GM06990 (cell line): ENCODE measurements at regions not wholly inside any gene's neighbourhood (a gene's known extent, or its start where the extent isn't known, plus 50 kb on each side); places are given as distances from the start of the nearest gene placed in this dataset.

Source experiments
- DNase-seq: peaks from one replicate; pipeline ENCODE4 v3.0.0-alpha.2; 2011; ENCODE audit not compliant: insufficient read length; ENCODE audit errors: extremely low read depth
- H3K27me3 ChIP-seq: replicated peaks from 2 replicates; pipeline ENCODE4 v1.6.0; 2011; ENCODE audit warnings: low read length; ENCODE audit not compliant: control insufficient read depth, insufficient read depth
- H3K36me3 ChIP-seq: 2 replicates; pipeline ENCODE4 v1.5.1; 2011; ENCODE audit warnings: low read length; ENCODE audit not compliant: control insufficient read depth, insufficient read depth
- H3K4me3 ChIP-seq: replicated peaks from 2 replicates; pipeline ENCODE4 v1.5.1; 2011; ENCODE audit warnings: low read depth, mild to moderate bottlenecking, control low read depth, low read length
- TF ChIP-seq, protein P1 (sequence below): IDR thresholded peaks from 2 replicates; pipeline ENCODE4 v1.5.1; 2011; ENCODE audit warnings: low read length, control low read depth, mild to moderate bottlenecking, inconsistent platforms; ENCODE audit not compliant: insufficient read depth, poor library complexity, severe bottlenecking

DNA sequence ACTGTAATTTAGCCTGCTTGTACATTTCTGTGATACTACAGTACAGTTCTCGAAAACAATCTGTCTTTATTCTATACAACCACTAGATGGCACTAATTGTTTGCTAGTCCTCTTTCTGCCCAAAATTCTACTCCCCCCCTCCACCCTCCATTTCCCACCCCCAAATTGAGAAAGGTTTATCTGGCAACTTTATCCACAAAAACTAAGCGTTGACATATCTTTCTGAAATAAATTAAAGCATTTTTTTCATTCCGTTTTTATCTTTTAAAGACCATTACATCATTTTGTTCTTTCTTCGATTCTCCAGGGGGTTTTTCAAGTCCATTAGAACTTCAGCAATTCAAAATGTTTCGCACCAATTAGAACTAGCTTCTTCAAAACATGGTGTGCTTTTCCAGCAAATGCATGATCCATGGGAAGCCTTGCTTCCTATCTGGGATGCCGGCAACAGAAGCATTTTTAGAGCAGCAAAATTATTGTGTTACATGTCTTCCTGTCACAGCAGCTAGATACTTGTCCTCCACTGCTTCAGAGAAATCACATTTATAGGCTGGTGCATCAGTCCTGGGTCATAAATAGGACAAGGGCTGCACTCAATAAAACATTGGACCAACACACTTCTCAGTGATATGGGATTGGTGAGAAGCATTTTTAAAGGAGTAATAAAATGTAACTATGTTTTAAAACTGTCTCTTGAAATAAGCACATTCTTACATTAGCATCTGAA is 241.3 kb downstream of the PAX3 start:
- H3K4me3 ChIP-seq = no peak overlapping the region
- no peaks in the 10 kb centered on the region for H3K36me3 ChIP-seq
- no peaks in the 10 kb centered on the region; the same call in 1 of the 2 replicates for H3K27me3 ChIP-seq
- TF ChIP-seq, protein P1, sequence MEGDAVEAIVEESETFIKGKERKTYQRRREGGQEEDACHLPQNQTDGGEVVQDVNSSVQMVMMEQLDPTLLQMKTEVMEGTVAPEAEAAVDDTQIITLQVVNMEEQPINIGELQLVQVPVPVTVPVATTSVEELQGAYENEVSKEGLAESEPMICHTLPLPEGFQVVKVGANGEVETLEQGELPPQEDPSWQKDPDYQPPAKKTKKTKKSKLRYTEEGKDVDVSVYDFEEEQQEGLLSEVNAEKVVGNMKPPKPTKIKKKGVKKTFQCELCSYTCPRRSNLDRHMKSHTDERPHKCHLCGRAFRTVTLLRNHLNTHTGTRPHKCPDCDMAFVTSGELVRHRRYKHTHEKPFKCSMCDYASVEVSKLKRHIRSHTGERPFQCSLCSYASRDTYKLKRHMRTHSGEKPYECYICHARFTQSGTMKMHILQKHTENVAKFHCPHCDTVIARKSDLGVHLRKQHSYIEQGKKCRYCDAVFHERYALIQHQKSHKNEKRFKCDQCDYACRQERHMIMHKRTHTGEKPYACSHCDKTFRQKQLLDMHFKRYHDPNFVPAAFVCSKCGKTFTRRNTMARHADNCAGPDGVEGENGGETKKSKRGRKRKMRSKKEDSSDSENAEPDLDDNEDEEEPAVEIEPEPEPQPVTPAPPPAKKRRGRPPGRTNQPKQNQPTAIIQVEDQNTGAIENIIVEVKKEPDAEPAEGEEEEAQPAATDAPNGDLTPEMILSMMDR = peak; percentile 54
- no peak for DNase-seq

DNA sequence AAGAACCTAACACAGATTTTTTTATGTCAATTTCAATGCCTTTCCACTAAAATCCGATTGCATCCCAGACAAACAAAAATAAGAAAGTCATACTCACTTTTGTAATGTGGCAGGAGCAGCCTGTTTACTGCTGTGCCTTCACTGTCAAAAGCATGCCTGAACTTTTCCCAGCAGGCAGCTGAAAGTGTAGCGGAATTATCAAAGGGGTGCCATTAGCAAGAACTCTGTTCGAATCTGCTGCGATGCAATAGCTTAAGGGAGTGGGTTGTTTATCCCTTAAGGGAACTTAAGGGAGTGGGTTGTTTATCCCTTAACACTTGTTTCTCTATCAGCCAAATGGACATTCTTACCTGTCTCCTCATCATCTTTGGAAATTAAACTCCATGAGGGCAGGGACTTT is 243.5 kb downstream of the PAX3 start:
- no peaks in the 10 kb centered on the region; the same call in none of the 2 replicates for H3K27me3 ChIP-seq
- H3K4me3 ChIP-seq = no peak overlapping the region
- no peaks in the 10 kb centered on the region for H3K36me3 ChIP-seq
- DNase-seq = no peak
- TF ChIP-seq, protein P1 = no peak

DNA sequence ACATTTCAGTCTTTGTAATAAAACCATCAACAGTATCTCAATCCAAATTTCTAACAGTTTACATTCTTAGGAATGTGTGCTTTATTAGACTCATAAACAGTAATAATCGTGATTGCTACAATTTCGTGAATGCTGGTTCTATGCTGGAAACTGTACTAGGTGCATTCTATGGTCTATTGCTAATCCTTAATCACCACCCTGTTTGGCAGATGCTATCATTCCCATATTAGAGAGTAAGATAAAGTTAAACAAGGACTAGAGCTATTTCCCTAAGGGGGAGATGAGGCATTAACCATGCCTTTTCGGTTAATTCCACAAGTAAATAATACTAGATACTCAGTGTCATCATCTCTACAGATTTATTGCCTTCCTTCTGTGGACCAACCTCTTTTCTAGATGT is 244.0 kb downstream of the PAX3 start:
- no peak for DNase-seq
- Histone ChIP-seq H3K36me3 (no peaks in the 10 kb centered on the region), H3K4me3 (no peak overlapping the region), H3K27me3 (no peaks in the 10 kb centered on the region; the same call in none of the 2 replicates)
- TF ChIP-seq, protein P1 = no peak

DNA sequence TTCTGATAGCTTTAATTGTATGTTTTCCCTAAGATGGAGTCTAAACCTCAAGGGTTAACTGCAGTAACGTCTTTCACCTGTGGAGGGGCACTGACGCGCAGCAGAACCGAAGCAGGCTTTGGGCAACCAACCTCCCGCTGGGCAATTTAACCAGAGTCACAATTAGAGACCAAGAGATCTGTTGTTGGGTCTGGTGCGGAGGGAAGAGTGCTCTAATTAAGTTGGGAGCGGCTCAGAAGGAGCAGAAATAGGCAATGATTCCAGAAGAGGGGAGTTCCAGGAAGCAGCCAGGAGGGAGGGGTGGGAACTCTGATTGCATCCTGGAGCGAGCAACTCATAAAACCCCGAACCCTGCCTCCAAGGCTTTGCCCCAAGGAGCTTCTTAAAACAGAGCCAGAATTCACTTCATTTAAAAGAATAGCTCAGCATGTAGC is 245.8 kb downstream of the PAX3 start:
- Histone ChIP-seq H3K4me3 (no peak overlapping the region), H3K36me3 (no peaks in the 10 kb centered on the region), H3K27me3 (no peaks in the 10 kb centered on the region; the same call in none of the 2 replicates)
- no peak for DNase-seq
- TF ChIP-seq, protein P1 = peak; percentile 32

DNA sequence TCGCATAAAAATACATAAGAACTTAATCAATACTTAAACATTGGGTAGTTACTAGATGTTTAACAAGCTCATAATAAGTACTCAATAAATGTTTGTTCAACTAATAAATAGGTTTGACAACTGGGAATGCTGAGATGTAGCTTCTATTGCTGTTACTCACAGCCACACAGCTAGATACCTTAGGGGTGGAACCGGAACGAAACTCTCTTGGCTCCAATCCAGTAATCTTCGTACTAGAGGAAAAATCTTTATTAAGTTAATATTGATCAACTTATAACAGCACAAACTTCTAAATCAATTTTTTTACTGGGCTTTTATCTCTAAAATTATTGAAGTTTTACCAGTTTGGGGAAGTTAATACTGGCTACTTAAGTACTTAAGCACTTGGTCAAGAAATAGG is 247.8 kb downstream of the PAX3 start:
- TF ChIP-seq, protein P1 = no peak
- H3K27me3 ChIP-seq = no peaks in the 10 kb centered on the region; the same call in none of the 2 replicates
- H3K36me3 ChIP-seq = no peaks in the 10 kb centered on the region
- no peak overlapping the region for H3K4me3 ChIP-seq
- no peak for DNase-seq
